ENCODE measurements at regions not wholly inside any gene's neighbourhood (a gene's known extent, or its start where the extent isn't known, plus 50 kb on each side); places are given as distances from the start of the nearest gene placed in this dataset.

DNA sequence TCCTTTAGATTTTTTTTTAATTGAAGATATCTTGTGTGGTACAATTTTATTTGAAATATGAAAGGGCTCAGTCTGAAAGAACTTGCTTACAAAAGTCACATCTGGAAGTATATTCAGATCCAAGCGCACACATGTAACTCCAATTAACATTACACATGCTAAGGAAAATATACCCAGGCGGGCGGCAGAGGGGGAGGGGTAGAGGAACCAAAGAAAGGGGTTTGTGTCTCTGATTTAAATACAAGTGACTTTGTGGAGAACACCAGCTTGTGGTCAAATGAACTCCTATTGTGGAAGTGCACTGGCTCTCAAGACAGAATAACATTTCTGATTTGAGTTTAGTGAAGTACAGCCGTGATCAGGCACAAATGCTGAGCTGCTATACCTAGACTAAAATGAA, 280.2 kb upstream of the SOX11 start:
- in situ Hi-C loops (cut with HindIII; ENCODE audit: low sequenced_read_pairs), result no loop called here

DNA sequence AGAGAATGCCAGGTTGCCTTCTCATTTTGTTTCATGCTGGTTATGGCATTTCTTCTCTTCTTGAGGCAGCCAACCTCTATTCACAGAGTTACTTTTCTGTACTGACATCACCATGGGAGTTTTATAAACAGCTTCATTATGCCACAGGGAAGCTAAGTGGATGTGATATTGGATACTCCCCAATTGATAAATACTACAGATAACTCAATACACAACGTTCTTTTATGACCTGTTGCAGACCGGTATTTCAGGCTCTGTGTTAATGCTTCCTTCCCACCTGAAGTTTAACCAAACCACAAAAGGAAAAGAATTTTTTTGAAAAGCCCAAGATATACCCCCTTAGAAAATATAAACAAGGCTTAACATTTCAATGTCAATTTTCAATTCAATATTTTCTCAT, 258.3 kb upstream of the SOX11 start:
- in situ Hi-C loops (cut with HindIII; ENCODE audit: low sequenced_read_pairs), result no loop called here

DNA sequence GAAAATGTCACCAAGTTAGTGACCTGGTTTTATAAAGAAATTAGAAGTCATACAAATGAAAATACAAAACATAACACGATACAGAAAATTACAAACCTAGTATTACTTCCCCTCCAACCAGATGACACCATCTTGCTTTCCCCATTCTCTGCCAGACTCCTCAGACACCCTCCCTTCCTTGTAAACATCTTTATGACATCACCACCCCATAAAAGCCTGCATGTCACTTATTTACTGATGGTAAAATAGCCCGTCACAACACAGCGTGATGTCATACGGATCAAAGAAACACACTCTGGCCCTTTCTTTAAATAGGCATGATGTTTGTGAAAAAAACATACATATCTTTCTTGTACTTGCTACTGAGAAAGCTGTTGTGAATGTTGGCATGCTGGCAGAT, 254.8 kb upstream of the SOX11 start:
- in situ Hi-C loops (cut with HindIII; ENCODE audit: low sequenced_read_pairs), result no loop called here

DNA sequence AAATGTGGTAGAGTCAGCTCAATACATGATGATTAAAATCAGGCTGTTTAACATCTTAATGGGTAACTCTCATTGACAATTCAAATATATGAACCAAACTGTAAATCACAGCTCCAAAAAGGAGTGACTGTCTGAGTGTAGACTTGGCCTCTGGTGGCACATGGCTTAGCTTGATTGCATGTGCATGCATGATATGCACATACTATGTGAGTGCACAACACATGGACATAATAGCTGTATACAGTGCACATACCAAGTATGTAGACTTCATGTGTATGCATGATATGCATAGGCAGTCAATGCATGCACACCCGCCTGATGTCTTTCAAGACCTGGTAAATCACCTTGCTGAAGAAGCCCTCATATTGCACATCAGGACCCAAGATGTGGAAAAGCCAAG, 252.0 kb upstream of the SOX11 start:
- in situ Hi-C loops (cut with HindIII; ENCODE audit: low sequenced_read_pairs), result no loop called here

DNA sequence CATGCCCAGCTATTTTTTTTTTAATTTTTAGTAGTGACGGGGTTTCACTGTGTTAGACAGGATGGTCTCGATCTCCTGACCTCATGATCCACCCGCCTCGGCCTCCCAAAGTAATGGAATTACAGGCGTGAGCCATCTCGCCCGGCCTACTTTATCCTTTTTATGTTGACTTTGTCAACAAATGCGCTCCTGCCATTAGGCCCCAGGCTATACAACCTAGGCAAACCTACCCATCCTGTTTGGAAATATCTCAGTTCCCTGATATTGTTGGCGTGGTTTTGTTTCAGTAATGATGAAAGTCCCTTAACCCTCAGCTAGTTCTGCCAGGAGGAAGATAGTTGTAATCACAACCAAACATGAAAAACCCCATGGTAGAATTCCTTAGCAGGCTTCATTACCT, 249.4 kb upstream of the SOX11 start:
- in situ Hi-C loops (cut with HindIII; ENCODE audit: low sequenced_read_pairs), result no loop called here

DNA sequence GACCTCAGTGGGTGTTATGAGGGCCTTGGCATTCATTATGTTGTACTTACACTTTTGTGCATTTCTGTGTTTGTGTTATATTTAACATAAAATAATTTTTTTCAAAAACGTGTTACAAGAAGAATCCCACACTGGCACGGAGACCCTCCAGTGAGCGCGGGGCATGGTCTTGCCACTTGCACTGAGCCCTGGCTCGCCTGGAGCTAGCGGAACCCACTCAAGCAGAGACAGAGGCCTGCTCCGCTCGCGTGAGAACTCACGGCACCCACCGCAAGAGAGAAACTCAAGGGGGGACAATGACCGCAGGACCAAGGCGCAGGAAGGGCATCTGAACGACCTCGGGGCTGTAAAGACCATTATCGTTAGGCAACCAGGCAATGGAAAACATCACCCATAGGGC, 248.0 kb upstream of the SOX11 start:
- in situ Hi-C loops (cut with HindIII; ENCODE audit: low sequenced_read_pairs), result no loop called here

DNA sequence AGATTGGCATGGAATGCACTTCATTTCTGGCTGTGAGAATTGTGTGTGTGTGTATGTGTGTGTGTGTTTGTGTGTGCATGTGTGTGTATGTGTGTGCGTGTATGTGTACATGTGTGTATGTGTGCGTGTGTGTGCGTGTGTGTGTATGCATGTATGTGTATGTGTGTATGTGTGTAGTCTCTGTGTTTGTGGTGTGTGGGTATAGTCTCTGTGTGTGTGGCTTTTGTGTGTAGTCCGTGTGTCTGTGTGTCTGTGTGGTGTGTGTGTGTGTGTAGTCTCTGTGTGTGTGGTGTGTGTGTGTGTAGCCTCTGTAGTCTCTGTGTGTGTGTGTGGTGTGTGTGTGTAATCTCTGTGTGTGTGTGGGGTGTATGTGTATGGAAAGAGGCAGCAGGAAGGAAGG, 247.3 kb upstream of the SOX11 start:
- in situ Hi-C loops (cut with HindIII; ENCODE audit: low sequenced_read_pairs), result no loop called here

DNA sequence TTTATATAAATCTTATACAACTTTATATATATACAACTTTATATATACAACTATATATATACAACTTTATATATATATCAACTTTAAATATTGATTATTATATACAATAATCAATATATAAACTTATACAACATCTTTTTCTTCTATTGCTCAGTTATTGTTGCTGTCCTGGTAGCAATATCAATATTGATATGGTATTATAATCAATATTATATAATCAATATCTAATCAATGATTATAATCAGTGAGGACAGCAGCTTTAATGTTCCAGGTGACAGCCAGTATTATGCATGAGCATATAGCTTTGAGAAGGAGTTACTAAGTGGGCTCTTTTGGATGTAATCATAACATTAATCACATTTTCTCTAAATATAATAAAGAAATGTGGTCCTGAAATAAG, 242.3 kb upstream of the SOX11 start:
- in situ Hi-C loops (cut with HindIII; ENCODE audit: low sequenced_read_pairs), result no loop called here

DNA sequence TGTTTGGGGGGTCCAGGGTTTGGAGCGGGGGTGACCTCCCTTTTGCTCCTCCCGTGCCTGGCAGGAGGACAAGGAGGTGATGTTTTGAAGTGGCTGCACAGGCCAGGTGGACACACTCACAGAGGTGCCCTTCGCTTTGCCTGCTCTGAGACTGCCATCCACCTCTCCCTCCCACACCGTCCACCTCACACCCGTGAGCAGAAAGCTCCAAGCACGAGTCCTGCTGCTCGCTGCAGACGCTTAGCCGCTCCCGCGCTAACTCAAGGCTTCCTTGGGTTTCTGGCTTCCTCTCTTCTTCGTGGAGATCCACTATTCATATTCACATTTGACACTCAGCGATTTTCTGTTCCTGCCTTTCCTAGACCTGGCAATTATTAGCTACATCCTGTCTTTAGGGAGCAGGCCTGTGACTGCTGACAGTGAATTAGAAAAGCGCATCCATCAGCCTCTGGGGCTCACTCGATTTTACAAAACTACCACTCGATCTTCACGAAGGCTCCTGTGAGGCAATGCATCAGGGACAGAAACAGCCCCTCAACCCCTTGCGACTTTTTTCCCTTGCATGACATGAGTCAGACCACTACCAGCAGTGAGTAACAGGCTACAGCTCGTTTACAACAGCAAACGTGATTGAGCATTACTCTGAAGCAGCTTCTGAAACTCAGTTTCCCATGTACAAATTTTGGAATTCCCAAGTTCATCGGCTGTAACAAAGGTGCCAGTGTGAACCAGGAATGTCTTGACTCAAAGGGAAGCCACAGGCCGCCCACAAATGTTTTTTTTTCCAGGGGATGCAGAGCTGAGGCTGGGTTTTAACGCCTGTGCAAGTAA, 238.7 kb upstream of the SOX11 start:
- in situ Hi-C loops (cut with HindIII; ENCODE audit: low sequenced_read_pairs), result no loop called here

DNA sequence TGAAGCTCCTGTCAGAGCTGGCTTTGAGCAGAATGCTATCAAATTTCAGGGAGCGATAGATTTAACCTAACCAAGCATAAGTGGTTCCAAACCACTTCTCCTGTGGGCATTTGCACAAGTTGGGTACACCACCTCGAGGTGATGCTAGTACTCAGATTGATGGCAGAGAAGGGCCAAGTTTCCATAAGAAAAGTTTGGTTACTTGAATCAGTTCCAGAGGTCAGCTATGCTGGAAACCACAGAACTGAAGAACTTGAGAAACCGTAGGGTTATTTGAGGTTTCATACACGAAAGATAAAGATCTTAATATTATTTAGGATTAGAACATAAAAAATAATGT, 238.2 kb upstream of the SOX11 start:
- in situ Hi-C loops (cut with HindIII; ENCODE audit: low sequenced_read_pairs), result no loop called here

DNA sequence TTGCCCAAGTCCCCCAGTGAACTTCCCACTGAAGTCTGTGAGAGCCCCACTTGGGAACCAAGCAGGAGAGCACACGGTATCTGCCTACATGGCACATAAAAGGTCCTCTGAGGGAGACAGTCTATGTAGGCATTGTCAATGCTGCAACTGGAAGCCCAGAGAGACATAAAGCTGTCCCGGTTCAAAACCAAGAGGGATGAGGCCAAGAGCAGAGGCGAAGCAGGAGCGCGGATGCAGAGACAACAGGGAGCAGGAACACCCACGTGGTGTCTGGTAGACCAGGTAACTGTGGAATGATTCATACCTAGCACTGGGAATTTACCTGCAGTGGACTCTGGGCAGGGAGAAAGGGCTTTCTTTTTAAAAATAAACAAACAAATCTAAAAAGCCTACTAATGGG, 233.1 kb upstream of the SOX11 start:
- in situ Hi-C loops (cut with HindIII; ENCODE audit: low sequenced_read_pairs), result no loop called here

DNA sequence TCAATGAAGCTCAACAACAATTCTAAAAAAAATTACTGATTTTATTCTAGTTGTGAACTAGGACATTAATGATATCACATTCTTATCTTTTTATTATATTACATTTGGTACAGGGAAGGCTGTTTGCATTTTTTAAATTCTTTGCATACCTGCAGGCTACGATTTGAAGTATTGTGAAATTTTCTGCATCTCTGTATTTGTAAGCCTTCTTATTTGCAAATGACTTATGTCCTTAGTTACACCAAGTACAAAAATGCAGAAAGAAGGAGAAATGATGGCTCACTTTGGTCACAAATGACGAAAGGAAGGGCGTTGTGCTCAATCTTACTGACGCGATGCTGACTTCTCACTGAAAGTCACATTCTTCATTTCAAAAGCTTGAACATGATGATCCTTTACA, 227.5 kb upstream of the SOX11 start:
- in situ Hi-C loops (cut with HindIII; ENCODE audit: low sequenced_read_pairs), result loop anchor here (5.0 kb wide), 1 partner anchor 47 kb away; no protein-coding TSS in a partner anchor

DNA sequence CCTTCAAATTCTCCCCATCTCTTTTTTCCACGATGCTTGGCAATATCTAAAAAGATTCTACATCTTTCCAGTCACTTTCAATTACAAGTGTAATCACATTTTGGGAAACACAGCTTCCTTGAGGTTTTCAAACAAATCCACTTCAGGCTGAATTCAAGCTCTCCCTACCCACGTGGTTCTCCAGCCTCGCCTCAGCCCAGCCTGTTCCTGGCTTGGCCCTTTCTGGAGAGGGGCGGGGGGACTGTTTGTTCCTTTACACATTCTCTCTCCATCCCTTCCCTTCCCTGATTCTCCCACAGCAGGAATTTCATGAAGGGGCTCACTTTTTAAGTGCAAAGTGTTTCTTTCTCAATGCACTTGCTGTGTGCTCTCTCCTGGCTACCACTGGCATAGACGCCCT, 226.3 kb upstream of the SOX11 start:
- in situ Hi-C loops (cut with HindIII; ENCODE audit: low sequenced_read_pairs), result no loop called here

DNA sequence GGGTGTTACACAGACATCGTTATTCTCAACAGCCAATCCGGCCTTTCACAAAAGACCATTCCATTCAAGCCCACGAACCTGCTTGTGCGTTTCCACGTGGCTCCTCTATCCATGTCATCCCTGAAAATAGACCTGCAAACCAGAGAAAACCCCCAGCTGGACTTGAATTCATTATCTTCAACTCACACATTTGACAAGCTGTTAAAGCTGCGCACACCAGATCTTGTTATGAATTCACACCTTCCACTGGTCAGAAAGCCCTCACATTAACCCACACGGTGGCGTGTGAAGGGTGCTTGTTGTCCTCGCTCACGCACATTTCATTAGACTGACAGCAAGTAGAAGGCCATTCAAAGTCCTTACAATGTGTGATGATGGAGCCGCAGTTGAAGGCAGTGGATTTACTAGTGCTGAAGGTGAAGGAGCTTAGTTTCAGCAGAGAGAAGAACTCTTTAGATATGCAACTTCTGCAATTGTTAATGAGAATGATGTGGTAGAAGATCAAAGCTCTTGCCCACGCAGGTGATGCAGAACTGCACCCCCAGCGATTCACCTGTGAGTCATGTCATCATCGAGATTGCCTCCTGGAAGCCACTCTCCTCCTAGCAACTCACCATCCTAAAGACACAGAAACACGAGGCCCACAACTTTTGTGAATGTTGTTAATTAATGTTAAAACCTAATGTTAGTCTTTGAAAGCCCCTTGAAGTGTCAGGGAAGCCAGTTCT, 224.8 kb upstream of the SOX11 start:
- in situ Hi-C loops (cut with HindIII; ENCODE audit: low sequenced_read_pairs), result no loop called here

DNA sequence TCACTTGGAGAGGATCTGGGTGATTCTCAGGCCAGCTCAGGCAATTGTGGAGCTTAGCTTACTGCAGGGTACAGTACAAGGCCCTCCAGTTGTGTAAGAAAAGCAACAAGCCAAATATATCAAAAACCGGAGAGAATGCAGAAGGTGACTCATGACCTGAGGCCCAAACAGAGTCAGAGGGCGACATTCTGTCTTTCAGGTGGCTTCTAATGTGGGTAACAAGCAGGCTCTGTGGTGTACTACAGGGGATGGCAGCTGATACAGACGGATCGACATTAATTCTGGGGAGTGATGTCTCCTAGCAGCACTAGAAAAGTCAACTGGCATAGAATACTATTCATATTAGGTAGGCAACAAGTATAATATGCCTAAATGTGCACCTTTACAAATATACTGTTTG, 219.5 kb upstream of the SOX11 start:
- in situ Hi-C loops (cut with HindIII; ENCODE audit: low sequenced_read_pairs), result no loop called here

DNA sequence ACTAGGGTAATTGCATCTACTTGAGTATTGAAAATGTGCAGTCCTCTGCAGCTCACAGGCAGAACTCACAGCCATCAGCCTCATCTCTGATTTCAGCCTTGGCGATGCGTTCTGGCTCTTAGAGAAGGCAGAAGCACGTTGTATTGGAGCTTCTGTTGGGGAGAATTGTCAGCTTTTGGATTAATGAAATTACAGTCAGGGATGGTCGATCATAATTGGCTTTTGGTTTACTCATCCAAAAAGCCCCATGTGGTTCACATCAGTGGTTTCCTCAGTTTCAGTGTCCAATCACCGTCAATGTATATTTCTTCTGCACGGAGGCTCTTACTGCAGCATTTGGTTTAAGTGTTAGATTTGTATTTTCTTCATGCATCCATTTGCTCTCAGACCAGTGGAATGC, 218.5 kb upstream of the SOX11 start:
- in situ Hi-C loops (cut with HindIII; ENCODE audit: low sequenced_read_pairs), result no loop called here

DNA sequence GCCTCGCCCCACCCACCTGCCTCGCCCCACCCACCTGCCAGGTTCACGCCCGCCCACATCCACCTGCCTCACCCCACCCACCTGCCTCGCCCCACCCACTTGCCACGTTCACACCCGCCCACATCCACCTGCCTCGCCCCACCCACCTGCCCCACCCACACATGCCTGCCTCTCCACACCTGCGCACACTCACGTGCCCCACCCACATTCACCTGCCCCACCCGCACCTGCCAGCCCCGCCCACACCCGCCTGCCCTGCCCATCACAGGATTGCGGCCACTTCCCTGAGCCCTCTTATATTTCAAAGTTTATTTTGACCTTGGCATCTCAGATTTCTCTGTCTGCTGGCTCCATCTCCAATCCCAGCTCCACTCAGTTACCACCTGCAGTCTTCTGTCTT, 217.5 kb upstream of the SOX11 start:
- in situ Hi-C loops (cut with HindIII; ENCODE audit: low sequenced_read_pairs), result no loop called here

DNA sequence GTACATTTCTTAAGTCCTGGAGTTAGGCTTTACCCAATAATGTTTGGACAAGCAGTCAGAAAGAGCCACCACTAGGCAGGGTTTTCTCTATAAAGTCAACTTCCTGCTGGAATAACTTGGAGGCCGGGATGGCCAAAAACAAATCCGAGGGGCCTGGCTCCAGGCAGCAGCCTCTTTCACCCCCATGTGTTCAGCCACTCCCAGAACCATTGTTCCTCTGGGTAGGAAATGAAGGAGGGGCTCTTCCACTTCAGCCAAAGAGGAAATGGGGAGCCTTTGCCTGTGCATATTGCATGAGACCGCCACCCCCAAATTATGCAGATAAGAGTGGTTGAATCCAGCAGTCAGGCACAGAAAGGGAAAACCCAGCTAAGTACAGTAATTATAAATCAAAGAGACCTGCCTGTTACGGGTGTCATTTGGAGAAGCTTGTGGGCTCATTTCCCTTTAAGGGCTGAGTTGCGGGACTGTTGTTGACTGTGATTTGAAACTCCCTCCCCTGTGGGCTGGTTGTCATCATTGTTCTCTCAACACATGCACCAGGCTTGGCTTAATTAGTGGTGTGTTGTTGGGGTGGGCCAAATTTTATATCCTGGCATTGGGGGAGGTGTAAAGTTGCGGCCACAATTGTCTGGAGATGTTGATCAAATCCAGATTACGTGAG, 212.8 kb upstream of the SOX11 start:
- in situ Hi-C loops (cut with HindIII; ENCODE audit: low sequenced_read_pairs), result no loop called here

DNA sequence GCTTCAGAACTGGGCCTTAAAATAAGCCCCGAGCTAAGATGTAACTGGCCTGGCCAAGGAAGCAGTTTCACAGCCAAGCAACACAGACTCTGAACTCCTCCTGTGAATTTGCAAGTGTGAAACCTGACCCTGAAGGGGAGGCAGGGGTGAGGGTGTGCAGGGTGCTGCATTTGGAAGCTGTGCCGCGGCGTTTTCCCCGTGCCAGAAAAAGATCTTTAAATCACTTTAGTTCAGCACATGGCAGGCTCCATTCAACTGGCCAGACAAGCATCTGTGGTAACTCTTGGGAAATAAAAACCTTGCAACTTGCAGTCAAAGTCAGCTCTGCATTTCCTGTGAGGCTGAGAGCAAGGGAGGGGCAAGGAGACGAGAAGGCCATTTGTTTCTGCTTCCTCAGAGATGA, 209.3 kb upstream of the SOX11 start:
- in situ Hi-C loops (cut with HindIII; ENCODE audit: low sequenced_read_pairs), result no loop called here

DNA sequence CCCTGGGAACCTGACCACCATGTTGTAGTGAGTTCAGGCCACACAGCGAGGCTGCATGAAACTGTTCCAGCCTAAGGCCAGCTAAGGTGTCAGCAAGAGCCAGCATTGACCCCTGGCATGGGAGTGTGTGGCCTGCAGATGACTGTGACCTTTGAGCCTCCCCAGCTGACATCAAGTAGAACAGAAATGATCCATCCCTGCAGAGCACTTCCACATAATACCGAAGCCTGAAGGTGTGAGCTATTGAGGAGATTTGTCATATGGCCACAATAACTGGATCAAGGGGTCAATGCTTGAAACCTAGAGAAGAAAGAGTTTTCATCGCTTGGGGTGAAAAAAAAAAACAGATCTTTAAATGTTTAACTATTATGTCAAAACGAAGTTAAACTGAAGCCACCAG, 207.3 kb upstream of the SOX11 start:
- in situ Hi-C loops (cut with HindIII; ENCODE audit: low sequenced_read_pairs), result no loop called here

DNA sequence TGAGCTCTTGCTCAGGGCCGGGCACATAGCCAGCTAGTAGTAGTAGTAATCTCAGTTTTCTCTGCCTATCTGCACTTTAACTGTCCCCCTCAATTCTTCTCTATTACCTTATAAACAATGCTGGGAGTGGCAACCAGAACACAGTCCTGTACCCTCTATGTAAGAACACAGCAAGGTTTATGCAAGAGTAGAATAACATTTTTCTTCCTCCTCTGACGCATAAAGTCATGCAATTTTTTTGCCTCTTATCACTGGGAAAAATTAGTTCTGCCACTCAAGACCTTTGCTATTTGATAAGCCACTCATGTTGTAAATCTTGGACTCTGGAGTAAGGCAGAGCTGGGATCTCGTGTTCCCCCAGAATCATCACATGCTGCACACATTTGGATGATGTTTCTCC, 200.7 kb upstream of the SOX11 start:
- in situ Hi-C loops (cut with HindIII; ENCODE audit: low sequenced_read_pairs), result no loop called here

DNA sequence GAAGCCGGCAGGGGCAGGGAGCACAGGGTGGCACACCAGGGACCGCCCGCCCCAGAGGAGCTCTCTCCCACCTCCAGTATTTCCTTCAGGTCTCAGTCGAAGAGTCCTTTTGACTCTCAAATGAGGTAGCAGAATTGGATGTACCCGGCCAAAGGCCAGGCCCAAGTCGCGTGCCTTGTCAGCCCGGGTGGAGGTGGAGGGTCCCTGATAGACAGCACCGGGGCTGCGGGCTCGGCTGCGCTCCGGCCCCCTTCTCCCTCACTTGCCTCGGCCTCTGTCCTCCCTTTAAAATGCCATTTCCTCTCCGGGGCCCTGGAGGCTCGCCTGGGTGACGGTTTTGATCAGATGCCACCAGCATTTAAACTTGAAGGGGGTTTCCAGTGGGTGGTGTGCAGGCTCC, 198.9 kb upstream of the SOX11 start:
- in situ Hi-C loops (cut with HindIII; ENCODE audit: low sequenced_read_pairs), result no loop called here

Measured in endothelial cell of hepatic sinusoid (primary cell).